HG02938 (cell line): ENCODE measurements at regions not wholly inside any gene's neighbourhood (a gene's known extent, or its start where the extent isn't known, plus 50 kb on each side); places are given as distances from the start of the nearest gene placed in this dataset.

Source experiments
- ATAC-seq: cut with Tn5 transposase; IDR thresholded peaks from one replicate; pipeline ENCODE4 v1.9.1; 2021; ENCODE audit warnings: mild to moderate bottlenecking, moderate library complexity; ENCODE audit not compliant: unreplicated experiment

GRCh38 chrX:30156880-30157560 is 58.3 kb upstream of the MAGEB2 start:
- ATAC-seq: no peak

- no peak for ATAC-seq
Observed at GRCh38 chrX:30161043-30161442, 54.3 kb upstream of the MAGEB2 start.
